Suprapubic skin (tissue), 3 donors: ENCODE measurements at regions not wholly inside any gene's neighbourhood (a gene's known extent, or its start where the extent isn't known, plus 50 kb on each side); places are given as distances from the start of the nearest gene placed in this dataset.

Source experiments
- EP300 ChIP-seq: sonication (generic); formaldehyde crosslinking; IDR thresholded peaks from one replicate; pipeline ENCODE4 v1.6.1; 2017; ENCODE audit warnings: antibody characterized with exemption
- POLR2A ChIP-seq, 2 donors: fragments of 450-650 bp; IDR thresholded peaks; one replicate each; pipeline ENCODE4 v1.6.1; 2017; ENCODE audit warnings: antibody characterized with exemption in 2 of 2, mild to moderate bottlenecking in 2 of 2, moderate library complexity in 2 of 2
- TF ChIP-seq, protein P1 (sequence below), 2 donors: fragments of 200-600 bp in 1 of 2; fragments of 450-650 bp in 1 of 2; sonication (generic) in 1 of 2; IDR thresholded peaks; one replicate each; pipeline ENCODE4 v1.5.1; 2016 to 2019; ENCODE audit warnings: antibody characterized with exemption in 2 of 2, mild to moderate bottlenecking in 1 of 2, moderate library complexity in 1 of 2

DNA sequence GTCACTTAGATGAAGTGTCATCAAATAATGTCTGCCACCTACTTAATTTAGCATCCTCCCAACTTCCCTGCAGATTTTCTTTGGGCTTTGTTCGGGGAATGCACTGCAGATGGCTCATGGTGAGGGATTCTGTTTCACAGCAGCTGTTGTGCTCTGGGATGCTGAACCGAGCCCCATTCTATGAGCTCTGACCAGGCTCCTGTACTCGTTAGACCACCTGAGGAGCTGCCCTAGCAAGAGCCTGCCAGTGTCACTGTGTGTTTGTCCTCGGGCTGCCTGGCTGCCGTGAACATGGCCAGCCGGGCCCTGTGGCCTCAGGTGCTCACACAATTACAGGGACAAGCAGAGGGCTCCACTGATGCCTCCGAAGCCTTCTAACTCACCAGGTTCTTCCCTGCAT lies 238.8 kb upstream of the ECI2 start:
- TF ChIP-seq, protein P1, sequence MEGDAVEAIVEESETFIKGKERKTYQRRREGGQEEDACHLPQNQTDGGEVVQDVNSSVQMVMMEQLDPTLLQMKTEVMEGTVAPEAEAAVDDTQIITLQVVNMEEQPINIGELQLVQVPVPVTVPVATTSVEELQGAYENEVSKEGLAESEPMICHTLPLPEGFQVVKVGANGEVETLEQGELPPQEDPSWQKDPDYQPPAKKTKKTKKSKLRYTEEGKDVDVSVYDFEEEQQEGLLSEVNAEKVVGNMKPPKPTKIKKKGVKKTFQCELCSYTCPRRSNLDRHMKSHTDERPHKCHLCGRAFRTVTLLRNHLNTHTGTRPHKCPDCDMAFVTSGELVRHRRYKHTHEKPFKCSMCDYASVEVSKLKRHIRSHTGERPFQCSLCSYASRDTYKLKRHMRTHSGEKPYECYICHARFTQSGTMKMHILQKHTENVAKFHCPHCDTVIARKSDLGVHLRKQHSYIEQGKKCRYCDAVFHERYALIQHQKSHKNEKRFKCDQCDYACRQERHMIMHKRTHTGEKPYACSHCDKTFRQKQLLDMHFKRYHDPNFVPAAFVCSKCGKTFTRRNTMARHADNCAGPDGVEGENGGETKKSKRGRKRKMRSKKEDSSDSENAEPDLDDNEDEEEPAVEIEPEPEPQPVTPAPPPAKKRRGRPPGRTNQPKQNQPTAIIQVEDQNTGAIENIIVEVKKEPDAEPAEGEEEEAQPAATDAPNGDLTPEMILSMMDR (IDR thresholded peaks at IDR 0.05) = no peak
- TF ChIP-seq POLR2A (IDR thresholded peaks at IDR 0.05) (no peak), EP300 (no peak)
